T-cell (primary cell): ENCODE measurements at regions not wholly inside any gene's neighbourhood (a gene's known extent, or its start where the extent isn't known, plus 50 kb on each side); places are given as distances from the start of the nearest gene placed in this dataset.

Experiments
- ATAC-seq, 4 experiments: fragments of 200-7000 bp in 3 of 4; fragments of 150-1000 bp in 1 of 4; cut with Tn5 transposase; replicated peaks in 1 of 4; 1 replicate in 3 of 4; 2 replicates in 1 of 4; pipeline ENCODE4 v1.10.0; 2021; ENCODE audit warnings: moderate library complexity in 3 of 4, mild to moderate bottlenecking in 2 of 4, moderate number of reproducible peaks in 1 of 4
- CTCF ChIA-PET, 2 donors: fragments of 300-600 bp; sonication (Branson Sonifier 250); formaldehyde crosslinking; loops; one replicate each; lab custom pipeline; 2022; ENCODE audit warnings: antibody characterized with exemption in 2 of 2; lab: Charles Lee
- POLR2A ChIA-PET, 2 donors: fragments of 300-600 bp; sonication (Branson Sonifier 250); formaldehyde crosslinking; loops; one replicate each; lab custom pipeline; 2022; ENCODE audit warnings: antibody characterized with exemption in 2 of 2; lab: Charles Lee
- DNase-seq, 35 experiments: peaks; one replicate each; pipeline versions ENCODE4 v3.0.0 to v3.0.0-alpha.2; 2013 to 2023
- H3K27ac ChIP-seq: one replicate; pipeline ENCODE4 v1.5.1; 2013; ENCODE audit warnings: low read length
- H3K27me3 ChIP-seq, 2 experiments: replicated peaks in 1 of 2; 1 replicate in 1 of 2; 2 replicates in 1 of 2; pipeline versions ENCODE4 v1.6.1 to v1.7.0; 2013; ENCODE audit warnings: low read length in 1 of 2, mixed read lengths in 1 of 2; ENCODE audit not compliant: control insufficient read depth in 2 of 2, insufficient read depth in 2 of 2; ENCODE audit errors: extremely low read depth in 1 of 2
- H3K36me3 ChIP-seq, 2 donors: 1 replicate in 1 of 2; 2 replicates in 1 of 2; pipeline versions ENCODE4 v1.6.1 to v1.7.0; 2013; ENCODE audit warnings: low read length in 1 of 2; ENCODE audit not compliant: control insufficient read depth in 2 of 2, insufficient read depth in 1 of 2; ENCODE audit errors: extremely low read depth in 1 of 2
- H3K4me1 ChIP-seq, 2 experiments: 1 replicate in 1 of 2; 2 replicates in 1 of 2; pipeline versions ENCODE4 v1.6.1 to v1.7.0; 2013; ENCODE audit warnings: low read length in 2 of 2, mixed read lengths in 1 of 2; ENCODE audit not compliant: insufficient read depth in 2 of 2, control insufficient read depth in 1 of 2; ENCODE audit errors: extremely low read depth in 1 of 2
- H3K4me3 ChIP-seq, 2 donors: 1 replicate in 1 of 2; 2 replicates in 1 of 2; pipeline versions ENCODE4 v1.5.1 to v1.7.0; 2013; ENCODE audit warnings: mild to moderate bottlenecking in 2 of 2, low read length in 1 of 2, moderate library complexity in 1 of 2; ENCODE audit not compliant: control insufficient read depth in 1 of 2; ENCODE audit errors: extremely low read depth in 1 of 2
- H3K9me3 ChIP-seq: 2 replicates; pipeline ENCODE4 v1.7.0; 2013
- H3K27ac Mint-ChIP-seq, 2 donors: one replicate each; pipeline ENCODE4 v1.8.0; 2020 to 2021; ENCODE audit warnings: mild to moderate bottlenecking in 2 of 2, mixed read lengths in 2 of 2
- H3K27me3 Mint-ChIP-seq, 2 donors: one replicate each; pipeline ENCODE4 v1.8.0; 2021 to 2022; ENCODE audit warnings: mixed read lengths in 2 of 2
- H3K36me3 Mint-ChIP-seq: one replicate; pipeline ENCODE4 v1.8.0; 2021; ENCODE audit warnings: mixed read lengths
- H3K4me1 Mint-ChIP-seq, 3 donors: one replicate each; pipeline ENCODE4 v1.8.0; 2020 to 2022; ENCODE audit warnings: mixed read lengths in 3 of 3, mild to moderate bottlenecking in 1 of 3
- H3K4me3 Mint-ChIP-seq, 3 donors: one replicate each; pipeline ENCODE4 v1.8.0; 2020 to 2022; ENCODE audit warnings: mild to moderate bottlenecking in 3 of 3, mixed read lengths in 3 of 3, moderate library complexity in 3 of 3
- H3K9me3 Mint-ChIP-seq, 3 donors: one replicate each; pipeline ENCODE4 v1.8.0; 2020 to 2022; ENCODE audit warnings: mixed read lengths in 3 of 3
- WGBS: methylation state at CpG from one replicate; pipeline ENCODE4 v1.1.5; 2013; ENCODE audit warnings: missing lambda C conversion rate; ENCODE audit not compliant: insufficient coverage; 5-methylcytosine and 5-hydroxymethylcytosine counted together

DNA sequence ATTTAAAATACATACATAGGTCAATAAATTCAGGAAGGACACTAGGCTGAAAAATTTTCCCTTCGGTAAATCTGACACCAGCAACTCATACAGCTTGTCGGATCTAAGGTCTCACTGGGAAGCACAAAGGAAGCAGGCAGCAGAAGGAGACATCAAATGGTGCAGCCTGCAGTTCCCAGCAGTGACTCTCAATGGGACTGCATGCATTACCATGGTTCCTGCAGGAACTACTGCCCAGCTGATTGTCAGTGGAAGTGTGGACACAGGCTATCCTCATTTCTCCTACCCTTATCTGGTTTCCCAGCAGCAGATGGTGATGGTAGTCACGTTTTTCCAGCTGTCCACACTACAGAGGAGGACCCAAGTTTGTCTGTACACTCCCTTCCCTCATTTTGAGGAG is 113.3 kb downstream of the PPP1R2C start:
- H3K9me3 Mint-ChIP-seq: peaks cover 2 to 12% (median 12%) of the 10 kb centered on the region in 3 donors
- no peaks in the 10 kb centered on the region for H3K27me3 ChIP-seq
- H3K4me1 ChIP-seq: no peaks in the 10 kb centered on the region
- H3K4me1 Mint-ChIP-seq: no peaks in the 10 kb centered on the region
- ATAC-seq: no peak
- CTCF ChIA-PET: no interaction called here
- no peak for DNase-seq
- H3K27ac ChIP-seq: no peak overlapping the region
- H3K36me3 ChIP-seq: no peaks in the 10 kb centered on the region
- H3K4me3 Mint-ChIP-seq: no peak overlapping the region
- POLR2A ChIA-PET: no interaction called here
- no peak overlapping the region for H3K27ac Mint-ChIP-seq
- H3K36me3 Mint-ChIP-seq: no peaks in the 10 kb centered on the region
- H3K4me3 ChIP-seq: no peak overlapping the region
- H3K9me3 ChIP-seq: no peaks in the 10 kb centered on the region
- peaks cover 0 to 6% of the 10 kb centered on the region in 2 donors for H3K27me3 Mint-ChIP-seq
- WGBS: no CpG with 5 or more reads among the region's 3 CpGs

DNA sequence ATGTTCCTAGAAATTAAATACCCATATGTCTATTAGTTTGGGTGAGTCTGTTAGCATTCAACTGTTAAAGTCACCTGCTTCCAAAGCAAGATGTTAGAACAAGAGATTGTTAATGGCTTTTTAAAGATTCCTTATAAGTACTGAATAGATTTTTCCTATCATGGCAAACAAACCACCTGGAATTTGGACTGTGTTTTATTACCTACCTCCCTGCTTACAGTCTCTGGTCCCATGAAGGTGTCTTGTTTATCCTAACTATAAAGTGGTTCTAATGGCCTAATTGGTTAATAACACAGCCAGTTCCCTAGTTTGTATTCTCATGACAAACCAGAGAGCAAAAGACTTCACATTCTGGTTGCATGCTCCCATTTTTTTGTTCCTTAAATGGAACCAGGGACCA is 149.5 kb downstream of the PPP1R2C start:
- no peaks in the 10 kb centered on the region for H3K36me3 ChIP-seq
- H3K27ac Mint-ChIP-seq: no peak overlapping the region
- H3K9me3 ChIP-seq: no peaks in the 10 kb centered on the region
- no peaks in the 10 kb centered on the region for H3K4me1 ChIP-seq
- no peaks in the 10 kb centered on the region for H3K4me1 Mint-ChIP-seq
- DNase-seq (no peak), ATAC-seq (no peak)
- no peaks in the 10 kb centered on the region for H3K36me3 Mint-ChIP-seq
- peaks cover 0 to 5% of the 10 kb centered on the region in 2 donors for H3K27me3 Mint-ChIP-seq
- POLR2A ChIA-PET: no interaction called here
- H3K27ac ChIP-seq: no peak overlapping the region
- no peak overlapping the region for H3K4me3 ChIP-seq
- no peak overlapping the region for H3K4me3 Mint-ChIP-seq
- H3K9me3 Mint-ChIP-seq: no peaks in the 10 kb centered on the region
- CTCF ChIA-PET: no interaction called here
- H3K27me3 ChIP-seq: no peaks in the 10 kb centered on the region

DNA sequence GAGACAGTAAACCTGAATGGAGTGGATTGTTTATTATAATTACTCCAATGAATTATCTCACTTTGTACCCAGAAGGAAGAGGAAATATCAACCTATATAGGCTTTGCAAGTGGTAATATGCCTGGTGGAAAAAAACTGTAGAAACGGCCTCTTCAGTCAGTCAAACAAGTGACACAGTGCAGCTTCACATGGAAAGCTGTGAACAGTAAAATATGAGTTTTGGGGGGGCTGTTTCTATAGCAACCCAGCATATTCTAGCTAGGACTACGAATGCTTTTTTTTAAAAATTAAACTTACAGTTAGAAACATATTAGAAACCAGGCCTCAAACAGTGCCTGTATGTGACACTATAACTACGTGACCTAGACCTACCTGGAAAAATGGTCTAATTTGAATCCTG is 150.1 kb downstream of the PPP1R2C start:
- no peaks in the 10 kb centered on the region for H3K9me3 ChIP-seq
- no peak for DNase-seq
- H3K4me1 ChIP-seq: no peaks in the 10 kb centered on the region
- no peak overlapping the region for H3K4me3 ChIP-seq
- H3K36me3 Mint-ChIP-seq: no peaks in the 10 kb centered on the region
- no peaks in the 10 kb centered on the region for H3K36me3 ChIP-seq
- H3K27ac ChIP-seq: no peak overlapping the region
- CTCF ChIA-PET: no interaction called here
- POLR2A ChIA-PET: no interaction called here
- no CpG with 5 or more reads among the region's 3 CpGs for WGBS
- H3K4me3 Mint-ChIP-seq: no peak overlapping the region
- H3K27me3 Mint-ChIP-seq: peaks cover 0 to 5% of the 10 kb centered on the region in 2 donors
- ATAC-seq: no peak
- no peaks in the 10 kb centered on the region for H3K9me3 Mint-ChIP-seq
- no peak overlapping the region for H3K27ac Mint-ChIP-seq
- no peaks in the 10 kb centered on the region for H3K4me1 Mint-ChIP-seq
- H3K27me3 ChIP-seq: no peaks in the 10 kb centered on the region

DNA sequence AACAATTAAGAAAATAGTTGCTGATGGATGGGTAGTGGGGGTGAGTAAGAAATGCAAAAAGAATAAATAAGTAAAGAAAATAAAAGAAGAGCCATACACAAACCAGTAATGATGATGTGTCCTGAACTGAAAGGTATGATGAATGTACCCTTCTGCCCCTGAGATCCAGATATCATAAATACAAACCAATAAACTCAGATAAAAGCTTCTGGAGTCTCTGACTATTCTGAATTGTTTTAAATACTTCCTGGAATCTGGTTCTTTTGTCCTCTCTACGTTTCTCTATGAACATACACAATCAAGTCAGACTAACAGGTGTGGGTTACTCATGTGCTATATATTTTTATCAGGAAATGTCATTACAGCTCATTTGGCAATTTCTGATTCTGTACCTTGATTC is 153.4 kb downstream of the PPP1R2C start:
- H3K36me3 Mint-ChIP-seq: no peaks in the 10 kb centered on the region
- Histone ChIP-seq H3K27ac (no peak overlapping the region), H3K4me3 (no peak overlapping the region), H3K27me3 (no peaks in the 10 kb centered on the region), H3K9me3 (no peaks in the 10 kb centered on the region), H3K36me3 (no peaks in the 10 kb centered on the region), H3K4me1 (no peaks in the 10 kb centered on the region)
- H3K4me3 Mint-ChIP-seq: no peak overlapping the region
- WGBS: no CpG with 5 or more reads among the region's 1 CpG
- POLR2A ChIA-PET: no interaction called here
- no peak for ATAC-seq
- no peaks in the 10 kb centered on the region for H3K27me3 Mint-ChIP-seq
- DNase-seq: no peak
- H3K4me1 Mint-ChIP-seq: peaks cover 0 to 2% (median 0%) of the 10 kb centered on the region in 3 donors
- no peak overlapping the region for H3K27ac Mint-ChIP-seq
- CTCF ChIA-PET: no interaction called here
- H3K9me3 Mint-ChIP-seq: no peaks in the 10 kb centered on the region

DNA sequence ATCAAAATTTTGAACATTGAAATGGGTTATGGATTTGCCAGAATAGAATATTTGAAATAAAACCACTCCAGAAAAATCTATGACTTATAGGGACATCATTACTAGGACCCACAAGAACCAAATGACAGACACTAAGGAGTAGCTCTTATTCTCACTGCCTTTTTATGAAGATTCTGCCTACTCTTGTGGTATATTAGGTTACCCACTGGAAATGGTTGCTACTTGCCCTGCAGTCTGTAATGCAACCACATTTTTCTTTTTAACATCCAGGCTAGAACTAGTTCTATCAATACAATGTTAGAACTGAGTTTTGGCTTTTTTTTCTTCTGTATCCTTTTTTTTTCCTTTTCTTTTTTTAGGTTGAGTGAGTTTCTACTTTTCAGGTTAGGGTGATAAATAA is 158.9 kb downstream of the PPP1R2C start:
- CTCF ChIA-PET: interaction anchor here in 1 of 2 donors (0.7 kb wide), 1 partner anchor 64 kb away, joined by 3 read pairs; no protein-coding TSS in a partner anchor
- POLR2A ChIA-PET: interaction anchor here in 1 of 2 donors (0.5 kb wide), 1 partner anchor 210 kb away, joined by 3 read pairs; no protein-coding TSS in a partner anchor
- no peak overlapping the region for H3K27ac Mint-ChIP-seq
- Histone ChIP-seq H3K27ac (no peak overlapping the region), H3K4me1 (peaks cover 0 to 9% of the 10 kb centered on the region in 2 experiments), H3K4me3 (no peak overlapping the region), H3K27me3 (no peaks in the 10 kb centered on the region), H3K9me3 (no peaks in the 10 kb centered on the region), H3K36me3 (no peaks in the 10 kb centered on the region)
- no peaks in the 10 kb centered on the region for H3K9me3 Mint-ChIP-seq
- peaks cover 3% of the 10 kb centered on the region for H3K36me3 Mint-ChIP-seq
- no peak overlapping the region for H3K4me3 Mint-ChIP-seq
- DNase-seq (no peak), ATAC-seq (peak in 1 of 4 experiments; percentile 35)
- H3K27me3 Mint-ChIP-seq: no peaks in the 10 kb centered on the region
- H3K4me1 Mint-ChIP-seq: peaks cover 21 to 26% (median 22%) of the 10 kb centered on the region in 3 donors

DNA sequence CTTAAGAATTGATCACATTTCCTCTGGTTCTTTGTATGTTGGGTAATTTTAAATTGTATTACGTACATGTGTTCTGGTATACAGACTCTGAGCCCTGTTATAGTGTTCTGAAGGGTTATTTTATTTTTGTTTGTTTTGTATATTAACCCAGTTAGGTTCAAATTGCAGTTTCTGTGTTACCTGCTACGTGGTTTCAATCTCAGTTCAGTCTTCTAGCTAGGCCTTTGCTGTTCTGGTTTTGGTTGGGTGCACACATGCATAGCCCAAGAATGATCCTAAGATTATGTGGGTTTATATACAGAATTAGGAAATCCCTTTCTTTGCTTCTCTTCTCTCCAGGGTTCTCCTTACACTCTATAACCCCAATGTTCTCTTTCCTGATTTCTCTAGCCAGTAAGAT is 161.0 kb downstream of the PPP1R2C start:
- H3K27me3 ChIP-seq: no peaks in the 10 kb centered on the region
- peaks cover 3% of the 10 kb centered on the region for H3K36me3 Mint-ChIP-seq
- no peak overlapping the region for H3K4me3 Mint-ChIP-seq
- ChIA-PET CTCF (interaction anchor here in 1 of 2 donors (0.7 to 0.9 kb wide), 3 partner anchors 9 to 351 kb away, joined by 3 to 5 read pairs (median 3); no protein-coding TSS in a partner anchor), POLR2A (no interaction called here)
- H3K4me3 ChIP-seq: no peak overlapping the region
- H3K9me3 ChIP-seq: no peaks in the 10 kb centered on the region
- H3K36me3 ChIP-seq: no peaks in the 10 kb centered on the region
- no peak for DNase-seq
- no peak overlapping the region for H3K27ac ChIP-seq
- ATAC-seq: no peak
- WGBS: no CpG with 5 or more reads among the region's 2 CpGs
- H3K9me3 Mint-ChIP-seq: no peaks in the 10 kb centered on the region
- peaks cover 0 to 9% of the 10 kb centered on the region in 2 experiments for H3K4me1 ChIP-seq
- H3K27me3 Mint-ChIP-seq: peaks cover 0 to 4% of the 10 kb centered on the region in 2 donors
- H3K27ac Mint-ChIP-seq: no peak overlapping the region
- H3K4me1 Mint-ChIP-seq: peaks cover 21 to 26% (median 22%) of the 10 kb centered on the region in 3 donors

DNA sequence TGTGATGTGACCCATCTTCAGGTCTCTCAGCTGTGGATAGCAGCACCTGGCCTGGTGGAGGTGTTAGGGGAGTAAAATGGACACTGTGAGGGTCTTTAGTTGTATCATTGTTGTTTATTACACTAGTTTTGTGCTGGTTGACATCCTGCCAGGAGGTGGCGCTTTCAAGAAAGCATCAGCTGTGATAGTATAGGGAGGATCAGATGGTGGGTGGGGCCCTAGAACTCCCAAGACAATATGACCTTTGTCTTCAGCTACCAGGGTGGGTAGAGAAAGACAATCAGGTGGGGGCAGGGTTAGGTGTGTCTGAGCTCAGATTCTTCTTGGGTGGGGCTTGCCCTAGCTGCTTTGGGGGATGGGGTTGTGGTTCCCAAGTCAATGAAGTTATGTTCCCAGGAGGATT is 162.8 kb downstream of the PPP1R2C start:
- peaks cover 0 to 4% of the 10 kb centered on the region in 2 donors for H3K27me3 Mint-ChIP-seq
- Histone ChIP-seq H3K27me3 (no peaks in the 10 kb centered on the region), H3K4me1 (peaks cover 0 to 9% of the 10 kb centered on the region in 2 experiments), H3K9me3 (no peaks in the 10 kb centered on the region), H3K27ac (no peak overlapping the region), H3K4me3 (no peak overlapping the region), H3K36me3 (no peaks in the 10 kb centered on the region)
- ATAC-seq (peak in 1 of 4 experiments; percentile 37), DNase-seq (peak in 10 of 35 experiments; percentile 0 to 23 (median 5))
- no peak overlapping the region for H3K4me3 Mint-ChIP-seq
- no peak overlapping the region for H3K27ac Mint-ChIP-seq
- H3K4me1 Mint-ChIP-seq: peaks cover 21 to 26% (median 22%) of the 10 kb centered on the region in 3 donors
- ChIA-PET CTCF (no interaction called here), POLR2A (no interaction called here)
- no peaks in the 10 kb centered on the region for H3K9me3 Mint-ChIP-seq
- no CpG with 5 or more reads among the region's 1 CpG for WGBS
- H3K36me3 Mint-ChIP-seq: peaks cover 3% of the 10 kb centered on the region
